KMS-11 (cell line): ENCODE measurements at regions not wholly inside any gene's neighbourhood (a gene's known extent, or its start where the extent isn't known, plus 50 kb on each side); places are given as distances from the start of the nearest gene placed in this dataset.

Experiments used
- H2AFZ ChIP-seq: fragments of 200-600 bp; sonication (generic); 2 replicates; pipeline ENCODE4 v1.6.1; 2016; ENCODE audit warnings: antibody characterized with exemption, mixed run types, low read depth
- H3K27ac ChIP-seq: fragments of 200-600 bp; sonication (generic); 2 replicates; pipeline ENCODE4 v1.6.1; 2016; ENCODE audit warnings: mild to moderate bottlenecking, mixed run types
- H3K27me3 ChIP-seq: fragments of 200-600 bp; sonication (generic); 2 replicates; pipeline ENCODE4 v1.6.1; 2017; ENCODE audit warnings: mild to moderate bottlenecking, low read depth, mixed run types, moderate library complexity; ENCODE audit not compliant: insufficient read depth
- H3K36me3 ChIP-seq: fragments of 200-600 bp; sonication (generic); 2 replicates; pipeline ENCODE4 v1.6.1; 2017; ENCODE audit warnings: mild to moderate bottlenecking, mixed run types; ENCODE audit not compliant: insufficient read depth
- H3K4me1 ChIP-seq: fragments of 200-600 bp; sonication (generic); 2 replicates; pipeline ENCODE4 v1.6.1; 2016; ENCODE audit warnings: mild to moderate bottlenecking, low read depth, mixed run types; ENCODE audit not compliant: poor library complexity, severe bottlenecking
- H3K4me2 ChIP-seq: fragments of 200-600 bp; sonication (generic); 2 replicates; pipeline ENCODE4 v1.7.0; 2016; ENCODE audit warnings: mild to moderate bottlenecking, mixed run types
- H3K4me3 ChIP-seq: fragments of 200-600 bp; sonication (generic); IDR thresholded peaks from 2 replicates; pipeline ENCODE4 v1.6.1; 2017; ENCODE audit warnings: low read depth, low read length, mixed read lengths; ENCODE audit not compliant: insufficient read depth
- H3K79me2 ChIP-seq: fragments of 200-600 bp; sonication (generic); 2 replicates; pipeline ENCODE4 v1.6.1; 2016; ENCODE audit warnings: low read depth, mixed run types; ENCODE audit not compliant: insufficient read depth
- H3K9ac ChIP-seq: fragments of 200-600 bp; sonication (generic); 2 replicates; pipeline ENCODE4 v1.6.1; 2016; ENCODE audit warnings: mild to moderate bottlenecking, mixed run types
- H4K20me1 ChIP-seq: fragments of 200-600 bp; sonication (generic); 2 replicates; pipeline ENCODE4 v1.6.1; 2016; ENCODE audit warnings: mild to moderate bottlenecking, mixed run types; ENCODE audit not compliant: insufficient read depth
- TF ChIP-seq, protein P1 (sequence below): fragments of 200-600 bp; sonication (generic); conservative IDR thresholded peaks from 2 replicates; pipeline ENCODE4 v1.6.1; 2017; ENCODE audit warnings: low read depth, mild to moderate bottlenecking, antibody characterized with exemption, low read length, moderate library complexity, mixed read lengths

DNA sequence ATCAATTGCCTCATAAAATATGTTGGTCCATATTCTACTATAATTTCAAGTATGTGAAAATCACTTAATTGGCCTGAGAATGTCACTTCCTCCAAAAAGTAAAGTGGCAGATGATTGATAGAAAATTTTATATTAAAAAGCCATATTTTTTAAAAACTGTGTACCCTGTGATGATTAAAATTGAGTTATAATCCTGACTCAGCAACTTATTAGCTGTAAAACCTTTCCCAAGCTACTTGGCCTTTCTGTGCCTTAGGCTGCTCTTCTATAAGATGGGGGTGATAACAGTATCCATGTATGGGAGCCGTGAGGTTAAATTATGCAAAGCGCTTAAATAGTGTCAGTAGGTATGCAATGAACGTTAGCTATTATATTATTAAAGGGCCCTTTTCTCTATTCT lies 524.4 kb downstream of the TFAP2A start:
- Histone ChIP-seq H3K4me3 (no peak overlapping the region), H3K27ac (no peak overlapping the region), H3K27me3 (no peaks in the 10 kb centered on the region), H2AFZ (no peak overlapping the region), H3K4me1 (no peaks in the 10 kb centered on the region), H3K79me2 (no peaks in the 10 kb centered on the region), H3K4me2 (no peak overlapping the region), H3K36me3 (no peaks in the 10 kb centered on the region), H3K9ac (no peak overlapping the region), H4K20me1 (no peaks in the 10 kb centered on the region)
- TF ChIP-seq, protein P1, sequence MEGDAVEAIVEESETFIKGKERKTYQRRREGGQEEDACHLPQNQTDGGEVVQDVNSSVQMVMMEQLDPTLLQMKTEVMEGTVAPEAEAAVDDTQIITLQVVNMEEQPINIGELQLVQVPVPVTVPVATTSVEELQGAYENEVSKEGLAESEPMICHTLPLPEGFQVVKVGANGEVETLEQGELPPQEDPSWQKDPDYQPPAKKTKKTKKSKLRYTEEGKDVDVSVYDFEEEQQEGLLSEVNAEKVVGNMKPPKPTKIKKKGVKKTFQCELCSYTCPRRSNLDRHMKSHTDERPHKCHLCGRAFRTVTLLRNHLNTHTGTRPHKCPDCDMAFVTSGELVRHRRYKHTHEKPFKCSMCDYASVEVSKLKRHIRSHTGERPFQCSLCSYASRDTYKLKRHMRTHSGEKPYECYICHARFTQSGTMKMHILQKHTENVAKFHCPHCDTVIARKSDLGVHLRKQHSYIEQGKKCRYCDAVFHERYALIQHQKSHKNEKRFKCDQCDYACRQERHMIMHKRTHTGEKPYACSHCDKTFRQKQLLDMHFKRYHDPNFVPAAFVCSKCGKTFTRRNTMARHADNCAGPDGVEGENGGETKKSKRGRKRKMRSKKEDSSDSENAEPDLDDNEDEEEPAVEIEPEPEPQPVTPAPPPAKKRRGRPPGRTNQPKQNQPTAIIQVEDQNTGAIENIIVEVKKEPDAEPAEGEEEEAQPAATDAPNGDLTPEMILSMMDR, result no peak

GRCh38 chr6:9878535-9878934 lies 536.3 kb downstream of the TFAP2A start:
- H3K4me2 ChIP-seq, result no peak overlapping the region
- H3K79me2 ChIP-seq, result no peaks in the 10 kb centered on the region
- H3K27ac ChIP-seq, result no peak overlapping the region
- no peak overlapping the region for H3K9ac ChIP-seq
- H3K4me3 ChIP-seq, result no peak overlapping the region
- H2AFZ ChIP-seq, result no peak overlapping the region
- H4K20me1 ChIP-seq, result no peaks in the 10 kb centered on the region
- no peaks in the 10 kb centered on the region for H3K36me3 ChIP-seq
- TF ChIP-seq, protein P1, result no peak
- no peaks in the 10 kb centered on the region for H3K27me3 ChIP-seq
- no peaks in the 10 kb centered on the region for H3K4me1 ChIP-seq

DNA sequence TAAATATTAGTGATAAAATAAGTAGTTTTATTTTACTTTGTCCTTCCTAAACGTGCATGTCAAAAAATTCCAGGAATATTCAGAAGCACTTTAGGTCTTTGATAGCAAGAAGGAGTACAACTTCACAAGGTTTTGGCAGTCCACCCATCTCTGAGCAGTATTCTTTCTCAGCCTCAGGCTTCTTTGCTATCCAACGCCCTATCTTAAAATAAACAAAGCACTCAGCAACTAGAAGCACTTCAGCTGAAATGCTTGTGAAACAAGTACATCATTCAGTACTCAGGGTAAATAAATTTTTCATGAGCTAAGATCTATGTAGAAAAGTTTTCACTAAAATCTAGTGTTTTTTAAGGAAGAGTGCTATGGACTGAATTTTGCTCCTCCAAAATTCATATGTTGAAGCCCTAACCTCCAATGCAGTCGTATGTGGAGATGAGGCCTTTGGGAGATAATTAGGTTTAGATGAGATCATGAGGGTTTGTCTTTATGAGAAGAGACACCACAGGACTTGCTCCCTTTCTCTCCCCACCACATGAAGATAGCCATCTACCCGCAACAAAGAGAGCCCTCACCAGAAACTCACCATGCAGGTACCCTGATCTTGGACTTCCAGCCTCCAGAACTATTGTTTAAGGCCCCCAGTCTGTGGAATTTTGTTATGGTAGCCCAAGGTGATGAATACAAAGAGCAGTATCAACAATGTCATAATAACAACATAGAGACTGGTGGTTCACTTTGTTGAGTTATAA lies 539.1 kb downstream of the TFAP2A start:
- H4K20me1 ChIP-seq, result no peaks in the 10 kb centered on the region
- H3K36me3 ChIP-seq, result no peaks in the 10 kb centered on the region
- no peak overlapping the region for H3K4me3 ChIP-seq
- no peaks in the 10 kb centered on the region for H3K79me2 ChIP-seq
- TF ChIP-seq, protein P1, result no peak
- H3K27me3 ChIP-seq, result no peaks in the 10 kb centered on the region
- no peak overlapping the region for H3K9ac ChIP-seq
- no peak overlapping the region for H3K4me2 ChIP-seq
- no peak overlapping the region for H2AFZ ChIP-seq
- H3K4me1 ChIP-seq, result no peaks in the 10 kb centered on the region
- H3K27ac ChIP-seq, result no peak overlapping the region

DNA sequence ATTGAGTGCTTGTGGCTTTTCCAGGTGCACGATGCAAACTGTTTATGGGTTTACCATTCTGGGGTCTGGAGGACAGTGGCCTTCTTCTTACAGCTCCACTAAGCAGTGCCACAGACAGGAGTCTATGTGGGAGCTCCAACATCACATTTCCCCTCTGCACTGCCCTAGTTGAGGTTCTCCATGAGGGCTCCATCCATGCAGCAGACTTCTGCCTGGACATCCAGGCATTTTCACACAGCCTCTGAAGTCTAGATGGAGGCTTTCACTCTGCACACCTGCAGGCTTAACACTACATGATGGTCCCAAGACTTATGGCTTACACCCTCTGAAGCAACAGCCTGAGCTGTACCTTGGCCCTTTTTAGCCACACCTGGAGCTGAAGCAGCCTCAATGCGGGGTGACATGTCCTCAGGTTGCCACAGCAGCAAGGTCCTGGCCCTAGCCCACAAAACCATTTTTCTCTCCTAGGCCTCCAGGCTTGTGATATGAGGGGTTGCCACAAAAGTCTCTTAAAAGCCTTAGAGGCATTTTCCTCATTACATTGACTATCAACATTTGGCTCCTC lies 552.2 kb downstream of the TFAP2A start:
- Histone ChIP-seq H3K27ac (no peak overlapping the region), H3K79me2 (no peaks in the 10 kb centered on the region), H2AFZ (no peak overlapping the region), H4K20me1 (no peaks in the 10 kb centered on the region), H3K9ac (no peak overlapping the region), H3K4me3 (no peak overlapping the region), H3K36me3 (no peaks in the 10 kb centered on the region), H3K4me2 (no peak overlapping the region), H3K4me1 (no peaks in the 10 kb centered on the region), H3K27me3 (no peaks in the 10 kb centered on the region)
- TF ChIP-seq, protein P1, result no peak
